ENCODE measurements at regions not wholly inside any gene's neighbourhood (a gene's known extent, or its start where the extent isn't known, plus 50 kb on each side); places are given as distances from the start of the nearest gene placed in this dataset.

DNA sequence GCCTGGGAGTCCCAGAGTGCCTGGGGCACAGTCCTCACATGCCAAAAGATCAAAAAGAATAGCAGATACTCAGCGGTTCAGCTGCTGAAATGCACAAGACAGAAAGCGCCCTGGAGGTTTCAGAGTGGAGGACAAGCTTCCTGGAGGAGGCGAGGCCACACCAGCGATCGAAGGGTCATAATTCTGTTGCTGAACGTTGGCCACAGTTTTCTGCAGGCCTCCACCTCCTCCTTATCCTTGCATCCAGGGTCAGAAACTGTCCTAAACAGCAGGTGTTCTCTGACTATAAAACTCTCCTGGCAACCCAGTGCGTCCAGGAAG, 220.3 kb upstream of the LINGO1 start:
- peaks cover 6% of the 10 kb centered on the region in 2 donors for H3K9me3 Mint-ChIP-seq
- H3K27ac Mint-ChIP-seq: no peak overlapping the region
- no peak overlapping the region for H3K4me3 Mint-ChIP-seq
- no peak for DNase-seq
- no peak for ATAC-seq
- no peaks in the 10 kb centered on the region for H3K4me1 Mint-ChIP-seq
- peaks cover 51% of the 10 kb centered on the region for H3K27me3 Mint-ChIP-seq

DNA sequence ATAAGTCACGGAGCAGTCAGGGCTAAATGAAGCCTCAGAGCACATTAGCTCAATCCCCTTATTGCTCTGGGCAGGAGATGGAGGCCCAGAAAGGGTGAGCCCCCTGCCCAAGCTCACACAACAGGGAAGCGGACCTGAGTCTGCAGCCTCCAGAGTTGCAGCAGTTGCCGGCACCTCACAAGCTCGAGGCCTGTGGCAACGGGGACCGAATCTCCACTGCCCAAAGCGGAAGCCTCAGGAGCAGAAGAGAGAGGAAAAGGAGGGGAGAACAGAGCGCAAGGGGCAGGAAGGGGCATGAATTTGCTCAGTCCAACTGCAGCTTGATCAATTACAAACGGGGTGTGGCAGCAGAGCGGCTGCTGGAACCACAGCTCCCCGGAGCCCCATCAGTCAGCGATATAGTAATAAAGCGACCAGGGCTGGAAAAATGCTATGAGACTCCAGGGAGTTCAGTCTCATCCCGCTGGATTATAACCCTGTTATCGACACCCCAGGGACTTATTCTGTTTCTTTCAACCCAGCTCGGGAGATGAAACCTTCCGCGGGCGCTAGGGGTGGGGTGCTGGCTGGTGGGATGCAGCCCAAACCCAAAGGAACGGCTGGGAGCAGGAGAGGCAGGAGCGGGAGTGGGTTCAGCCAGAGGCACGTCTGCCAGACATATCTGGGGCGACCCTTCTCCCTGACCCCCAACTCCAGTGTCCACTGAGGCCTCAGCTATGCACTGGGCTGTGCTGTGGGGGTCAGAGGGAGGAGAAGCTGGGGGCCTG, 219.7 kb upstream of the LINGO1 start:
- no peak overlapping the region for H3K4me3 Mint-ChIP-seq
- H3K27ac Mint-ChIP-seq: no peak overlapping the region
- ATAC-seq (no peak), DNase-seq (no peak)
- H3K27me3 Mint-ChIP-seq: peaks cover 56% of the 10 kb centered on the region
- H3K9me3 Mint-ChIP-seq: peaks cover 6% of the 10 kb centered on the region in 2 donors
- H3K4me1 Mint-ChIP-seq: no peaks in the 10 kb centered on the region

DNA sequence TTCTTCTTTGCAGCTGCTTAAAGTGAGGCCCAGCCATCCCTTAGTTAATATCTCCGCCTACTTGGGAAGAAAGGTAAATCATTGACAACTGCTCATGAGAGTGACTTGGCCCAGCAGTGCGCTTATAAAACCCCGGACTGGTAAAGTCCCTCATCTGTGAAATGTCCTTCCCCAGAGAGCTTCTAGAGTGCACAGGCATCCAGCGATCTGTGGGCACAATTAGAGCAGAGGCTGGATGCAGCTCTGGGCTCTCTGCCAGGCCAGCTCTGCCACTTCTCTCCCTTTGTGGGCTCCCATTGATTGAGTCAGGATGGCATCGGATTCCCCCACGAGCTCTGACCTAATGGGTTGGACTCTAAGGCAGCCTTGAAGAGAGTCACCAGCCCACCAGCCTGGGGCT, 219.0 kb upstream of the LINGO1 start:
- H3K27me3 Mint-ChIP-seq: peaks cover 64% of the 10 kb centered on the region
- H3K9me3 Mint-ChIP-seq: peaks cover 6% of the 10 kb centered on the region in 2 donors
- H3K4me1 Mint-ChIP-seq: no peaks in the 10 kb centered on the region
- no peak overlapping the region for H3K27ac Mint-ChIP-seq
- no peak overlapping the region for H3K4me3 Mint-ChIP-seq
- ATAC-seq: no peak
- DNase-seq: no peak

DNA sequence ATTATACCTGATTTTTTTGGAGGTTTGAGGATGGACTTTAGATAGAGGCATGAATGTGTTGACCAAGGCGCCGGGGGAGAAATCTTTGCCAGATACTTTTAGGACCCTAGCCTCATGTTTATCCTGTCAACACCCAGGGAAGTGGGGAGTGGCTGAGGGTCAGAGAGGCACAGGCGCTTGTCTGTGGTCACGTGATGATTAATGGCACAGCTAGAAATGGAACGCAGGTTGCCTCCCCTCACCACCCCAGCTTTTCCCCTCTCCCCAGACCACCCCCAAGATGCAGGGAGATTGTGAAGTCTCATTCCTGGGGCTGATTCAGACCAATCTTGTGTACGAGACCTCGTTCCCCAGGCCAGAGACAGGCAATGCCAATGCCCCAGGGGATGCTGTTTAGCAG, 218.4 kb upstream of the LINGO1 start:
- H3K27ac Mint-ChIP-seq: no peak overlapping the region
- no peak overlapping the region for H3K4me3 Mint-ChIP-seq
- DNase-seq: no peak
- peaks cover 70% of the 10 kb centered on the region for H3K27me3 Mint-ChIP-seq
- ATAC-seq: no peak
- no peaks in the 10 kb centered on the region for H3K4me1 Mint-ChIP-seq
- peaks cover 6% of the 10 kb centered on the region in 2 donors for H3K9me3 Mint-ChIP-seq

DNA sequence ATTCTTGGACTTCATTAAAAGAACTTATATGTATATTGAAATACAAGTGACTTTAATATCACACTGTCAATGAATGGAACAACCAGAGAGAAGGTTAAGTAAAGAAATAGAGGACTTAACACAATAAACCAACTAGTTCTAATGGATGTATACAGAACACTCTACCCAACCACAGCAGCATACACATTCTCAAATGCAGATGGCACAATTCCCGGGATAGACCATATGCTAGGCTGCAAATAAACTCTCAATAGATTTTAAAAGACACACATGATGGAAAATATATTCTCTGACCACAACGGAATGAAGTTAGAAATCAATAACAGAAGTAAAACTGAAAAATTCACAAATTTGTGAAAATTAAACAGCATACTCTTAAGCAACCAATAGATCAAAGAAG, 214.3 kb upstream of the LINGO1 start:
- H3K27ac Mint-ChIP-seq: no peak overlapping the region
- DNase-seq (no peak), ATAC-seq (no peak)
- H3K27me3 Mint-ChIP-seq: peaks cover 58% of the 10 kb centered on the region
- H3K4me1 Mint-ChIP-seq: no peaks in the 10 kb centered on the region
- H3K9me3 Mint-ChIP-seq: peaks cover 6 to 14% of the 10 kb centered on the region in 2 donors
- H3K4me3 Mint-ChIP-seq: no peak overlapping the region

DNA sequence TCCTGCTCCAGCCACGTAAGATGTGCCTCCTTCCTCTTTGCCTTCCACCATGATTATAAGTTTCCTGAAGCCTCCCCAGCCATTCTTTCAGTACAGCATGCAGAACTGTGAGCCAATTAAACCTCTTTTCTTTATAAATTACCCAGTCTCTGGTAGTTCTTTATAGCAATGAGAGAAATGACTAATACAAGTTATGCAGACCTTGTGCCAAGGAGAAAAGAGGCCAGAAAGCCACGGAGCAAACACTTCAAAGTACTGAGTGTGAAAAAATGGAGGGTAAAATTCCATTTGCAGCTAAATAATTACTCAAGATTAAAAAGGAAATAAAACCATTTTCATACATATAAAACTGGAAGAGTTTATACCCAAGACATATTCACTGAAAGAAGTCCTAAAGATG, 213.6 kb upstream of the LINGO1 start:
- no peak overlapping the region for H3K4me3 Mint-ChIP-seq
- ATAC-seq (no peak), DNase-seq (no peak)
- peaks cover 6 to 14% of the 10 kb centered on the region in 2 donors for H3K9me3 Mint-ChIP-seq
- H3K27me3 Mint-ChIP-seq: peaks cover 52% of the 10 kb centered on the region
- H3K27ac Mint-ChIP-seq: no peak overlapping the region
- H3K4me1 Mint-ChIP-seq: no peaks in the 10 kb centered on the region

DNA sequence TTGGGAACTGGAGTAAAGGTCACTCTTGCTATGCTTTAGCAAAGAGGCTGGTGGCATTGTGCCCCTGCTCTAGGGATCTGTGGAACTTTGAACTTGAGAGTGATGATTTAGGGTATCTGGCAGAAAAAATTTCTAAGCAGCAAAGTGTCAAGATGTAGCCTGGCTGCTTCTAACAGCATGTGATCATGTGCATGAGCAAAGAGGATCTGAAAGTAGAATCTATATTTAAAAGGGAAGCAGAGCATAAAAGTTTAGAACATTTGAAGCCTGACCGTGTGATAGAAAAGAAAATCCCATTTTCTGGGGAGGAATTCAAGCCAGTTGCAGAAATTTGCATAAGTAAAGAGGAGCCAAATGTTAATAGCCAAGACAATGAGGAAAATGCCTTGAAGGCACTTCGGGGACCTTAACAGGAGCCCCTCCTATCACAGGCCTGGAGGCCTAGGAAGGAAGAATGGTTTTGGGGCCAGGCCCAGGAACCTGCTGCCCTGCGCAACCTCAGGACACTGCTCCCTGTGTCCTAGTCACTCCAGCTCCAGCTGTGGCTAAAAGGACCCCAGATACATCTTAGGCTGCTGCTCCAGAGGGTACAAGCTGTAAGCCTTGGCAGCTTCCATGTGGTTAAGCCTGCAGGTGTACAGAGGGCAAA, 212.2 kb upstream of the LINGO1 start:
- Mint-ChIP-seq H3K4me1 (no peaks in the 10 kb centered on the region), H3K27ac (no peak overlapping the region), H3K27me3 (peaks cover 49% of the 10 kb centered on the region), H3K4me3 (no peak overlapping the region), H3K9me3 (peaks cover under 1 to 8% of the 10 kb centered on the region in 2 donors)
- no peak for DNase-seq
- no peak for ATAC-seq

DNA sequence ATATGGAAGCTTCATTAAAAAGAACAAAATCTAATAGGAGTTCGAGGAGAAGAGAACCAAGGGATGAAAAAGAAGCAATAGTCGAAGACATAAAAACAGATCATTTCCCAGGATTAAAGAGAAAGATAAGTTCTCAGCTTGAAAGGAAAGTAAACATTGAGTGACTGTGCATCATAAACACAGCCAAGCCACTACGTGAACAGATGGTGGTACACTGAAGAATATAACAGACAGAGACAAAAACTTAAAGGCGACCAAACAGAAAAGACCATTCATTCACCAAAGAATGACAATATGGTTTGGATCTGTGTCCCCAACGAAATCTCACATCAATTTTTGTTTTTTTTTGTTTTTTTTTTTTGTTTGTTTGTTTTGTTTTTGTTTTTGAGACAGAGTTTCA, 210.8 kb upstream of the LINGO1 start:
- ATAC-seq (no peak), DNase-seq (no peak)
- H3K9me3 Mint-ChIP-seq: peaks cover 0 to 8% of the 10 kb centered on the region in 2 donors
- no peak overlapping the region for H3K27ac Mint-ChIP-seq
- H3K4me1 Mint-ChIP-seq: no peaks in the 10 kb centered on the region
- no peak overlapping the region for H3K4me3 Mint-ChIP-seq
- H3K27me3 Mint-ChIP-seq: peaks cover 48% of the 10 kb centered on the region

DNA sequence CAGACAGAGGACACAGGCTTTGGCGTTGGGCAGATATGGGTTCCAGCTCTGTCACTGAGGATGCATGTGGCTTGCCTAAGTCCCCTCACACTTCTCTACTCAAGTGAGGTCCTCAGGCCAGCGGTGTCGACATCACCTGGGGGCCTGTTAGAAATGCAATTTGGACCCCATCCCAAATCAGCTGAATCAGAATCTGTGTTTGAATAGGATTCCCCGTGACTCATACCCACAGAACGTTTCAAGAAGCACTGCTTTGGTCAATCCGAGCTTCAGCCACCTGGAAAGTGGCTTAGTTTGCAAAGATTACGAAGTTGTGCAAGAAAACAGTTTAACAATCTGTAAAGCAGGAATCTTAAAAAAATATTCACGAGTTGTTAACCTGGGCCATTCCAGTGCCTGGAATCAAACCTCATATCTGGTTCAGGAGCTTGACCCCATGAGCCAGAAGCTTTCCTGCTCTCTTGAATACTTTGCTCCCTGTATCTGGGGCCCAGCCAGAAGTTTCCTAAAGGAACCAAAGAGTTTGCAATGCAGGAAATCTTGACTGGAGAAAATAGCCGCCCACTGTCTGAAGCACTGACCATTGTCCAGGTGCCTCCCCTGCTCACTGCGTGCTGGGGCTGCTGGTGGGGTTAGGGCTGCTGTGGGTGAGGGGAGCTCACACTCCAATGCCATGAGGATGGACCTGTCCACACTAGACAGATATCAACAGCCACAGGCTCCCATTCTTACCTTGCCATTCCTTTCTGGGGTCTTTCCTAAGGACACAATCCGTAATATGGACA, 208.5 kb upstream of the LINGO1 start:
- Mint-ChIP-seq H3K4me3 (no peak overlapping the region), H3K9me3 (peaks cover 0 to 8% of the 10 kb centered on the region in 2 donors), H3K4me1 (no peaks in the 10 kb centered on the region), H3K27me3 (peaks cover 25% of the 10 kb centered on the region), H3K27ac (peak overlapping the region in 1 of 2 donors; percentile 68)
- DNase-seq (no peak), ATAC-seq (no peak)

DNA sequence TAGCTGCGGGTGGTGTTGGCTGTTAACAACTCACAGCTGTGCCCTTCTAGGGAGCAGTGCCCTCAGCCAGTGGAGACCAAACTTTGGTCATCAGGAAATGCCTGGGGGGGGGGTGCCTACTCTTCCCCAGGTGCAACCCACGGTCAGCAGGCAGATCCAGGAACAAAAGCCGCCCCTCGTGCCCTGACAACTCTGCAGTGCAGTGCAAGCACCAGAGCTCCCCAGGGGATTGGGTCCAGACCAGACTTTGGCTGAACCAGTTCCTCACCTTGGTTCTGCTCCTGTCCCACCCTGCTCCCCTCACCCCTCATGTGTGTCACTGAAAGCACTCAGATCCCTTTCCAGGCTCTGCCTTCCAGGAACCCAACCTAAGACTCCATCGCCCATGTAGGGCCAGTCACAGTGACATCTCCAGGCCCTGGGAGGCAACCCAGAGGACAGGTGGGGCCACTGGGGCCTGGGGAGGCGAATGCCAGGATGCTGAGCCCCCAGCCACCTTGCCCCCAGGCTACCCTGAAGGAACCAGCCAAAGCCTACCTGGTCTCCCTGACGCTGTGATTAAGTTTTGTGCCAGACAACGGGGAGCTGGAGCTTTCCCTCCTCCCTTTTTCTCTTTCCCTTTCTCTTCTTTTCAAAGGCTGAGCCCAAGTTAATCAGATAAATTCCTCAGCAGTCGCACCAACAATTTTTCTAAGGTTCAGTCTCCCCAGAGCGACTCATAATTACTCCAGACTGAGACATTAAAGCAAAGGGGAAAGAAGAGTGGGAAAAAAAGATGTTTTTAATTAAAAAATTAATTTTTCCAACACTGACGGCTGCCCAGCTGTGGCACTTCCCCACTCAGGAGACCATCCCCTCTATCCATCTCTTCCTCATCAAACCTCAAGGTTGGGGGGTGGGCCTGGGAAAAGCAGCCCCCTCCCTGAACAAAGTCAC, 207.5 kb upstream of the LINGO1 start:
- peak overlapping the region in 1 of 2 donors; percentile 68 for H3K27ac Mint-ChIP-seq
- ATAC-seq (no peak), DNase-seq (no peak)
- H3K9me3 Mint-ChIP-seq: peaks cover 0 to 8% of the 10 kb centered on the region in 2 donors
- H3K4me1 Mint-ChIP-seq: no peaks in the 10 kb centered on the region
- H3K27me3 Mint-ChIP-seq: peaks cover 18% of the 10 kb centered on the region
- no peak overlapping the region for H3K4me3 Mint-ChIP-seq

DNA sequence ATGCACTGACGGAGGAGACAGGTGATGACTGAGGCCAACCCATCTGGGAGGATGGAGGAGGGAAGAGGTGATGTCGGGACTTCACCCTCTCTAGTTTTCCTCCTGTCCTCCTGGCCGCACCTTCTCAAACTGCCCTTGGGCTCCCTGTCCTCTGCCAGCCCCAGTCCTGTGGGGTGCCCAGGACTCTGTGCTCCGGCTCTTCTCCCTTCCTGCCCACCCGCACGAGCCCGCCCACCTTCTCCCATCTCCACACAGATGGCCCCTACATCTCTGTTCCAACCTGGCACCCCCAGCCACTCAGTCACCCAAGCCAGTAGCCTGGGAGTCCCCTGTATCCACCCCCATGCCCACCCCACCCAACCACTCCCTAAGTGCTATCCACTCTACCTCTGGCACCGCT, 206.7 kb upstream of the LINGO1 start:
- ATAC-seq (no peak), DNase-seq (no peak)
- no peak overlapping the region for H3K4me3 Mint-ChIP-seq
- peaks cover 0 to 4% of the 10 kb centered on the region in 2 donors for H3K9me3 Mint-ChIP-seq
- no peak overlapping the region for H3K27ac Mint-ChIP-seq
- H3K27me3 Mint-ChIP-seq: peaks cover 18% of the 10 kb centered on the region
- no peaks in the 10 kb centered on the region for H3K4me1 Mint-ChIP-seq

DNA sequence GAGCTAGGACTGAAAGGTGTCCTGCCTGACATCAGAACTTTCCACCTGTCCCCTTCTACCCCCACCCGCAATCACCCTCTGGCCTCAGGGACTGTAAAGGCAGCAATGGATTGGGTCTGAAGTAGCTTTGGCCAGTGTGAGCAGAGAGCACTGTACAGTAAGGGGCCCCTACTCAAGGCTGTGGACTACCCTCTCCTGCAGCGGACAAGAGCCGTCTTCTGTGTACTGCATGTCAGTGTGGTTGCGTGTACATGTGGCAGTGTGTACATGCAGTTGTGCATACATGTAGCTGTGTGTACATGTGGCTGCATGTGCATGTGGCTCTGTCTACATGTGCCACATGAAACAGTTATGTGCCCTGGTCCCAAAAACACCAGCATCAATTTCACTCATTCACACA, 205.9 kb upstream of the LINGO1 start:
- Mint-ChIP-seq H3K4me3 (no peak overlapping the region), H3K27ac (no peak overlapping the region), H3K9me3 (no peaks in the 10 kb centered on the region), H3K4me1 (no peaks in the 10 kb centered on the region), H3K27me3 (peaks cover 18% of the 10 kb centered on the region)
- DNase-seq (no peak), ATAC-seq (no peak)

DNA sequence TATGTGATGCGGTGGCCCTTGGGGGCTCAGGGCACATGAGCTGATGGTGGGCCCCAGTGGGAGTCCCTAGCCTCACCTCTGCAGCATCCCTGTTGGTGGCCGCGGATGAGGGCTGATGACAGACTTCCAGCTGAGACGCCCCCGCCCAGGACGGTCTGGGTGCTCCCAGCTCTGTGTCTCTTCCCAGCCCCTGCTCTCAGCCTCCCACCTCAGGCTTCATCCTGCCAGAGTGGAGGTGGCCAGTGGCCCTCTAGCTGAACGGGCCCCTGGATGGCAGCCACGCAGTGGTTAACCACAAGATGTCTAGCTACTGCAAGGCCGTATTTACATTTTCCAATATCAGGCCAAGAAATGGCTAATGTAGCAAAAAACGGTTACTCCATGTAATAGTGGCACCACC, 205.3 kb upstream of the LINGO1 start:
- DNase-seq (no peak), ATAC-seq (no peak)
- Mint-ChIP-seq H3K4me3 (no peak overlapping the region), H3K9me3 (no peaks in the 10 kb centered on the region), H3K27me3 (peaks cover 18% of the 10 kb centered on the region), H3K4me1 (no peaks in the 10 kb centered on the region), H3K27ac (no peak overlapping the region)

DNA sequence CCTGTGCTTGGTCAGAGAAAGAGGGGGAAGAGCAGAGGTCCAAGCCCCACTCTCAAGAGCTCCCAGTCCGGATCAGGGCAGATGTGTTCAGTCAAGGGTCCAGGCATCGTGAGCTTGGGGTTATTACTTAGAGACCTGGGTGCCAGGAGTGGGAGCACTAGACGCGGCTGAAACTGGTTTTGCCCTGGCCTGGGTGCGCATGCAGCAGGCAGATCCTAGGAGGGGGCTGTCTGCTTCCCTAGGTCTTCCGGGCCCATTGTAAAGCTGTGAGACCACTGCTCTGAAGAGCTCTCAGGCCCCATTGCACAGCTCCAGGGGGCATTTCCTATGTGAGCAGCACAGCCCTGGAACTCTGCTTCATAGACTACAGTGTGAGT, 204.9 kb upstream of the LINGO1 start:
- ATAC-seq (no peak), DNase-seq (no peak)
- Mint-ChIP-seq H3K27me3 (peaks cover 18% of the 10 kb centered on the region), H3K9me3 (no peaks in the 10 kb centered on the region), H3K27ac (no peak overlapping the region), H3K4me3 (no peak overlapping the region), H3K4me1 (no peaks in the 10 kb centered on the region)

DNA sequence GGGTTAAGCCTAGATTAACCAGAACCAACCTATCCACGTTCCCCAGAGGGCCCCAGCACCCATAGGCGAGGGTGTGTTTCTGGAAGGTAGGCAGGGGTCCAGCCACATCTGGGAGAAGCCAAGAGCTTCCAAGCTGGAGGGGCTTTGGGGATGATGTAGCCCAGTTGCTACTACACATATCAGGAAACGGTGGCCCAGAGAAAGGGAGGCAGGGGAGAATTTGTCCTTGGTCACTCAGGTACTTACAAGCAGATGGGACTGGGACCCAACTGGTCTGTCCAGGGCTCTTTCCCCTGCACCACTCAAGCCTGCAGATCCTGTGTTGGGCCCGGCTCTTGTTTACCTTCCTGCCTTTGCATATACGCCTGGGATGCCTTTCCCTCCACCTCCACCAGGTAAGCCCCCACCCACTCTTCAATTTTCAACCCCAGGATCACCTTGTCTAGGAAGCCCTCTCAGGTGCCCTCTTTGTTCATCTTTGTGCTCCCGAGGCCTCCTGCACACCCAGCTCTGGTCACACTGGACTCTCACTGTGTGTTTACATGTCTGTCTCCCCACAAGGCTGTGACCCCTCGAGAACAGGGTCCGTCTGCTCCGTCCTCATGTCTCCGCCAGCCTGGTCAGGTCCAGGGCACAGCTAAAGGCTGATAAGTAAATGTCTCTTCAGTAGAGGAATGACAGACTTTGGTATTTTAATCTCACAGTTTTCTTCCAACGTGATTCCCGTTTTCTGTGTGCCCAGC, 204.4 kb upstream of the LINGO1 start:
- Mint-ChIP-seq H3K4me3 (no peak overlapping the region), H3K27ac (no peak overlapping the region), H3K9me3 (no peaks in the 10 kb centered on the region), H3K4me1 (no peaks in the 10 kb centered on the region), H3K27me3 (peaks cover 18% of the 10 kb centered on the region)
- ATAC-seq: no peak
- no peak for DNase-seq

Measured in stimulated activated naive CD8-positive, alpha-beta T cell treated with anti-CD3 and anti-CD28 coated beads, Interleukin-15, amount 100 ng/mL, for 72 hours (primary cell).